ENCODE measurements at regions not wholly inside any gene's neighbourhood (a gene's known extent, or its start where the extent isn't known, plus 50 kb on each side); places are given as distances from the start of the nearest gene placed in this dataset.
"Not testable (repeated sequence)": the region's sequence is repeated elsewhere in the genome, so short reads cannot be mapped to it uniquely, and the experiment has no call there.

DNA sequence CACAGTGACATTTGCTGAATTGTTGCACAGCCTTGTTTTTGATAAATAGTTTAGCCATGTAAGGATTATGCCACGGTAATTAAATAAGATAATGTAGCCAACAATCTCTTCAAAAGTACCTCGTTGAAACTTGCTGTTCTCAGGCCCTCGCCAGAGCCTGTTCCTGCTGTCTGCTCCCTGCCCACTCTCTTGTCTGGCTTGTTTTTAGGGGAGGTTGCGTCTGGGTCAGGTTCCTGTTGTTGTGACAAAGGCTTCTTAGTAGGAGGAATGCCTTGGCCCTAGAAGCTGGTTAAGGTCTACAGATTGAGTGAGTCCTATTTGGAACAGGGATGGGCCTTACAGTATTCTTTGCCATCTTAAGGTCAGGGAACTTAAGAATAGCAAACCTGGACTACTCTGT, 294.0 kb upstream of the NOTCH2NLA start:
- H3F3A ChIP-seq (ENCODE audit: insufficient read depth, low read depth) = not testable (repeated sequence)

DNA sequence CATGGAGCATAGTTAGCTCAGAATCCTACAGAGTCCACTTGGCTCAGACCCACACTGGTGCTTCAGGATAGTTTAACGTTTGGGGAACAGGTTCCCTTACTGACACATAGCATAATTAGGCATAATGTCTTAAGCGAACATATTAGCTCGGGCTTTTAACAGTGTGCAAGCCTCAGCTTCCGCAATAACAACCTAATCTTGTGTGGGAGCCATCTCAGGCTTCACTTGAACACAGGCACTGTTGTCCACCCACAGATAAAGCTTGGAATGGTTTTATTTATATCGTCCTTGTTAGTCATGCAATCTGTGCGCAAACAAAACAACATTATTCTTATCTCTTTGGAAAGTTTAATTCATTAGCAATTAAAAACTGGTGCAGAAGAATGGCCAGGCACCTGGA, 293.5 kb upstream of the NOTCH2NLA start:
- BruUV-seq (replicated peaks); H2AFZ ChIP-seq; POLR2A ChIA-PET (ENCODE audit: unreplicated experiment); H3F3A ChIP-seq (ENCODE audit: insufficient read depth, low read depth); H3K4me1 ChIP-seq (replicated peaks; ENCODE audit: insufficient read depth); H3K27ac ChIP-seq; H3K9me3 ChIP-seq (ENCODE audit: insufficient read depth, low read depth); H3K4me3 ChIP-seq; intact Hi-C loops (cut with micrococcal nuclease; ENCODE audit: unreplicated experiment); H4K20me1 ChIP-seq (ENCODE audit: insufficient read depth); CTCF ChIA-PET; DNase-seq; H3K36me3 ChIP-seq (ENCODE audit: low read depth); H3K4me2 ChIP-seq; H3K79me2 ChIP-seq (ENCODE audit: low read depth); H3K27me3 ChIP-seq (ENCODE audit: insufficient read depth, low read depth); H3K9me2 ChIP-seq (ENCODE audit: insufficient read depth): not testable (repeated sequence)

More for the DNA sequence above, 294.0 kb upstream of the NOTCH2NLA start:
- H3K9me2 ChIP-seq (ENCODE audit: insufficient read depth); H3K27me3 ChIP-seq (ENCODE audit: insufficient read depth, low read depth); POLR2A ChIA-PET (ENCODE audit: unreplicated experiment); H3K27ac ChIP-seq; DNase-seq; H3K4me2 ChIP-seq; CTCF ChIA-PET; H4K20me1 ChIP-seq (ENCODE audit: insufficient read depth); H3K9me3 ChIP-seq (ENCODE audit: insufficient read depth, low read depth); H3K4me3 ChIP-seq; H3K79me2 ChIP-seq (ENCODE audit: low read depth); BruUV-seq (replicated peaks); intact Hi-C loops (cut with micrococcal nuclease; ENCODE audit: unreplicated experiment); H3K36me3 ChIP-seq (ENCODE audit: low read depth); H3K4me1 ChIP-seq (replicated peaks; ENCODE audit: insufficient read depth); H2AFZ ChIP-seq: not testable (repeated sequence)

DNA sequence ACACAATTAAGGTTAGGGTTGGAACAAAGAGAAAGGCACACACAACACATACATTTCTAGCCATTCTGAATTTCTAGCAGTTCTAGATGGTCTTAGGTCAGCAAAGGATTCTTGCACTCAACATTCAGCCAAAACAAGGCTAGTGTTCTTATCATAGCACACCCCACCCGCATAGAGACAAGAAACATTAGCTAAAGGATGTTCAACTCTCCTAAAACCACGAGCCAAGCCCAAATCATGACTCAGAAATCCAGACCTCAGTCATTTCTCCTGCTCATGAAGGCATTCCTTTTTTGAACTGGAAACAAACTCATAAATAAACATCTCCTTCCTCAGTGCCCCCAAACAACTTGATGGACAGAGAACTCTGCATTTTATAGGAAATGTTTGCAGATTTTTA, 293.0 kb upstream of the NOTCH2NLA start:
- H3K9me3 ChIP-seq (ENCODE audit: insufficient read depth, low read depth); H3K27me3 ChIP-seq (ENCODE audit: insufficient read depth, low read depth); H4K20me1 ChIP-seq (ENCODE audit: insufficient read depth); H3K36me3 ChIP-seq (ENCODE audit: low read depth); H3K4me2 ChIP-seq; H3K79me2 ChIP-seq (ENCODE audit: low read depth); DNase-seq; H3F3A ChIP-seq (ENCODE audit: insufficient read depth, low read depth); POLR2A ChIA-PET (ENCODE audit: unreplicated experiment); BruUV-seq (replicated peaks); H3K4me1 ChIP-seq (replicated peaks; ENCODE audit: insufficient read depth); intact Hi-C loops (cut with micrococcal nuclease; ENCODE audit: unreplicated experiment); H3K4me3 ChIP-seq; CTCF ChIA-PET; H3K9me2 ChIP-seq (ENCODE audit: insufficient read depth); H2AFZ ChIP-seq; H3K27ac ChIP-seq: not testable (repeated sequence)

DNA sequence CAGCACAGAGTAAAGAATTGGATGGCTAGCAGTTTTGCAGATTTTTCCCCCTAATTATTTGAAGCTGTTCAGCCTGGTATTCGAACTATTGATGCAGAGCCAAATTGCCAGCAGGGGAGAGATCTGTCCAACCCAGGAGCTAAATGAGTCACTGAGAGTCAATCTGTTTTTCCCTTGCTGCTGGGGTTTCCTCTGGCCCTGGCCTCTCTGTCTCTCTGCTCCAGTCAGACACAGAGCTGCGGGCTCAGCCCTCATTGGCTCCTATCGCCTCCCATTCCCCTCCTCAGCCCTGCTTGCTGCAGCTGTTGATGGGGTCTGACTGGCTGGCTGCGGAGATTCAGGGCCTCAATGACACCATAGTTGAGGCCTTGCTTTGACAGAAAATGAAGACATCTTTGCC, 284.9 kb upstream of the NOTCH2NLA start:
- H3K4me2 ChIP-seq; BruUV-seq (replicated peaks); H3F3A ChIP-seq (ENCODE audit: insufficient read depth, low read depth); DNase-seq; intact Hi-C loops (cut with micrococcal nuclease; ENCODE audit: unreplicated experiment); POLR2A ChIA-PET (ENCODE audit: unreplicated experiment); H3K9me3 ChIP-seq (ENCODE audit: insufficient read depth, low read depth); H4K20me1 ChIP-seq (ENCODE audit: insufficient read depth); H3K79me2 ChIP-seq (ENCODE audit: low read depth); H2AFZ ChIP-seq; H3K27me3 ChIP-seq (ENCODE audit: insufficient read depth, low read depth); H3K27ac ChIP-seq; H3K4me3 ChIP-seq; H3K36me3 ChIP-seq (ENCODE audit: low read depth); CTCF ChIA-PET; H3K4me1 ChIP-seq (replicated peaks; ENCODE audit: insufficient read depth); H3K9me2 ChIP-seq (ENCODE audit: insufficient read depth): not testable (repeated sequence)

DNA sequence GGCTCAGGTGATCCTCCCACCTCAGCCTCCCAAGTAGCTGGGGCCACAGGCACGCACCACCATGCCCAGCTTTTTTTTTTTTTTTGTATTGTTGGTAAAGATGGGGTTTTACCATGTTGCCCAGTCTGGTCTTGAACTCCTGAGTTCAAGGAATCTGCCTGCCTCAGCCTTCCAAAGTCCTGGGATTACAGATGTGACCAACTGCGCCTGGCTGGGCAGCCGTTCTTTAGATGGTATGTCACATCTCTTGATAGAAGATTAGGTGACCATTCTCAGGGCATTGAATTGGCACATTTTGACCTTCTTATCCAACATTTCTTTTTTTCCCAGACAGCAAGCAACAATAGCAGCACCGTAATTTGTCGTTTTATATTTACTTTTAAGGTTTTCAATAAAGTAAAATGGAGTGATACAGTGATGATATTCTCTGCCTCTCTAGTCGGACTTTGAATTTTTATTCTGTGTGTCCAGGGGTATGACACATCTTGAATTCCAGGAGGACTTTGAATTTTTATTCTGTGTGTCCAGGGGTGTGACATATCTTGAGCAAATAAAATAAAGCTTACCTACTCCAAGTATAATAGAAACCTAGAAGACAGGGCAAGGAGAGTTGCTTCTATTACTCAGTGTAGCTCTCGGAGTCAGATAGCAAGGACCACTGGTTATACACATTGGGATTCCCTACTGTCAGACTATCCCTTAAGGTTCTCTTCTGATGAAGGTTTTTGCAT, 282.4 kb upstream of the NOTCH2NLA start:
- H3F3A ChIP-seq (ENCODE audit: insufficient read depth, low read depth); intact Hi-C loops (cut with micrococcal nuclease; ENCODE audit: unreplicated experiment); H3K9me2 ChIP-seq (ENCODE audit: insufficient read depth); H3K4me2 ChIP-seq; H2AFZ ChIP-seq; H3K9me3 ChIP-seq (ENCODE audit: insufficient read depth, low read depth); BruUV-seq (replicated peaks); H3K4me3 ChIP-seq; CTCF ChIA-PET; H4K20me1 ChIP-seq (ENCODE audit: insufficient read depth); H3K27ac ChIP-seq; H3K27me3 ChIP-seq (ENCODE audit: insufficient read depth, low read depth); H3K79me2 ChIP-seq (ENCODE audit: low read depth); H3K4me1 ChIP-seq (replicated peaks; ENCODE audit: insufficient read depth); H3K36me3 ChIP-seq (ENCODE audit: low read depth); POLR2A ChIA-PET (ENCODE audit: unreplicated experiment); DNase-seq: not testable (repeated sequence)

DNA sequence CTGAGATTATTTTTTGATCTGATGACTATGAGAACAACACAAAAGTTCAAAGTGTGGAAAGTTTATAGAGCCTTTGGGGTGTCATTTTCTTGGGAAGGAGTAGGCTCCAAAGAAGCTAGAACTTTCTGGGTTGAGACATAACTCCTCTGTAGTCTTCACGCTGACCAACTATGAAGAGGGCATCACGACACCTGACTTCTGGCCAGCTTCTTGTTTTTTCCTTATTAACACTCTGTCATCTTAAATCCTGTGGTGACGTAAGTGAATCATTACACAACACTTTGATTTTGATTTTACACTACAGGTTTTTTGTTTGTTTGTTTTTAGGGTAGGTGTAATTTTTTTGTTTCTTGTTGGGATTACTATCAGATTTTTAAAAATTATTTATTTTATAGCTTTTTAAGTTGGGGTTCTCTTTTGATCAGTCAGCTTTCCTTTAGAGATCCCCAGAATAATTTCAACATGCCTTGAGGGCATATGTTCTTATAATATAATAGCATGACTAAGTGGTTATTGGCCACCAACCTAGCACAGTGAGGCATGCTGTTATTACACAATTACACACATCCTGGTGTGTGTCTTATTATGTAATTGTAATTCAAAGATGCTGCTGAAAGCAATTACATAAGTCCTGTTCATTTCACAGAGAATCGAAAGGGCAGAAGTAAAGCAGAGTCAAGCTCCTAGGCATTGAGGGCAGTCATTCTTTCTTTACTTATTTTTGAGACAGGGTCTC, 281.6 kb upstream of the NOTCH2NLA start:
- H3K36me3 ChIP-seq (ENCODE audit: low read depth); BruUV-seq (replicated peaks); H3K79me2 ChIP-seq (ENCODE audit: low read depth); H3K9me2 ChIP-seq (ENCODE audit: insufficient read depth); H3K4me1 ChIP-seq (replicated peaks; ENCODE audit: insufficient read depth); H2AFZ ChIP-seq; POLR2A ChIA-PET (ENCODE audit: unreplicated experiment); H3K27me3 ChIP-seq (ENCODE audit: insufficient read depth, low read depth); H3K4me2 ChIP-seq; DNase-seq; H3K27ac ChIP-seq; H4K20me1 ChIP-seq (ENCODE audit: insufficient read depth); intact Hi-C loops (cut with micrococcal nuclease; ENCODE audit: unreplicated experiment); H3K9me3 ChIP-seq (ENCODE audit: insufficient read depth, low read depth); CTCF ChIA-PET; H3F3A ChIP-seq (ENCODE audit: insufficient read depth, low read depth); H3K4me3 ChIP-seq: not testable (repeated sequence)

DNA sequence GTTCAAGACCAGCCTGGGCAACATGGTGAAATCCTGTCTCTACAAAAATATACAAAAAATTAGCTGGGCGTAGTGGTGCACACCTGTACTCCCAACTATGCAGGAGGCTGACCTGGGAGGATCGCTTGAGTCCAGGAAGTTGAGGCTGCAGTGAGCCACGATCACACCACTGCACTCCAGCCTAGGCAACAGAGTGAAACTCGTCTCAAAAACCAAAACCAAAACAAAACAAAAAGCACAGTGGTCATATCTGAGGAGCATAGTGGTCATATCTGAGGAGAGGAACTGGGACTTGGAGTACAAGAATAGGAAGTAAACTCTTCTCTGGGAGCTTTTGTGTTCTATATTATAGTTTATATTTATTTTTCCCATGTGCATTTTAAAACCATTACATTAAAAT, 275.3 kb upstream of the NOTCH2NLA start:
- H3K27me3 ChIP-seq (ENCODE audit: insufficient read depth, low read depth); H3K79me2 ChIP-seq (ENCODE audit: low read depth); H3K4me3 ChIP-seq; POLR2A ChIA-PET (ENCODE audit: unreplicated experiment); H3K9me2 ChIP-seq (ENCODE audit: insufficient read depth); H2AFZ ChIP-seq; H3K27ac ChIP-seq; H3F3A ChIP-seq (ENCODE audit: insufficient read depth, low read depth); BruUV-seq (replicated peaks); CTCF ChIA-PET; H3K4me1 ChIP-seq (replicated peaks; ENCODE audit: insufficient read depth); H3K36me3 ChIP-seq (ENCODE audit: low read depth); H3K4me2 ChIP-seq; DNase-seq; H3K9me3 ChIP-seq (ENCODE audit: insufficient read depth, low read depth); intact Hi-C loops (cut with micrococcal nuclease; ENCODE audit: unreplicated experiment); H4K20me1 ChIP-seq (ENCODE audit: insufficient read depth): not testable (repeated sequence)
